CD4-positive, alpha-beta T cell treated with Interleukin-4 for 1 hour (primary cell): ENCODE measurements at regions not wholly inside any gene's neighbourhood (a gene's known extent, or its start where the extent isn't known, plus 50 kb on each side); places are given as distances from the start of the nearest gene placed in this dataset.

Experiments used
- DNase-seq, 2 donors: peaks; one replicate each; pipeline ENCODE4 v3.0.0-alpha.2; 2020 to 2022

DNA sequence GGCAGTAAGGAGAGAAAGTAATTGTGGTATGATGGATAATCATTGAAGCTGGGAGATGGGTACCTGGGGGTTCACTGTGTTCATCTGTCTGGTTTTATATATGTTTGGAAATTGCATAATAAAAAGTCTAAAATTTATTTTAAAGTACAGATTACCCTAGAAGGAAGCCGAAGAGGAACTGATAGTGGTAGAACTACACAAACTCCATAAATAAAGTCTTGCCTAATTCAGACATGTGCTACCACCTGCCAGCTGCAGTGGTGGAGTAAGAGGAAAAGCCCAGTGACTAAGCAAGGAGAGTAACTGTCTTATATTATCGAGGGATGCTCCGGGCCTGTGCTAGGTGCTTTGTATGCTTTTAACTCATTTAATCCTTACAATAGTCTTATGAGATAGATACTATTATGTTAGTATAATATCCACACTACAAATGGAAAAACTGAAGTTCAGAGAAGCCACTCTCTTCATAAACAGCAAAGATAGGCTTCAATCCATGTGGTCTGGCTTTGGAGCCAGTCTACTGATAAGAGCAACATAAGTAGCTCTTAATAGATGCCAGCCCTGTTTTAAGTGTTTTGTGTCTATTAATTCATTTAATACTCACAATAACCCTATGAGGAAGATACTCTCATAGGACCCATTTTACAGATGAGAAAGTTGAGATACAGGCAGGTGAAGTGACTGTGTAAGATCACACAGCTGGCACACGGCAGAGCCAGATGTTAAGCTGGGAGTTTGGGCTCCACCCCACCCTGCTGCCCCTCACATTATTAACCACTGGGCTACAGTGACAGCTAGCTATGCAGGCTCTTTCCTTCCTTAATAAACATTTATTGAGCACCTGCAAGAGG is 56.8 kb upstream of the HNRNPU start:
- peak in 1 of 2 donors; percentile 38 for DNase-seq

DNA sequence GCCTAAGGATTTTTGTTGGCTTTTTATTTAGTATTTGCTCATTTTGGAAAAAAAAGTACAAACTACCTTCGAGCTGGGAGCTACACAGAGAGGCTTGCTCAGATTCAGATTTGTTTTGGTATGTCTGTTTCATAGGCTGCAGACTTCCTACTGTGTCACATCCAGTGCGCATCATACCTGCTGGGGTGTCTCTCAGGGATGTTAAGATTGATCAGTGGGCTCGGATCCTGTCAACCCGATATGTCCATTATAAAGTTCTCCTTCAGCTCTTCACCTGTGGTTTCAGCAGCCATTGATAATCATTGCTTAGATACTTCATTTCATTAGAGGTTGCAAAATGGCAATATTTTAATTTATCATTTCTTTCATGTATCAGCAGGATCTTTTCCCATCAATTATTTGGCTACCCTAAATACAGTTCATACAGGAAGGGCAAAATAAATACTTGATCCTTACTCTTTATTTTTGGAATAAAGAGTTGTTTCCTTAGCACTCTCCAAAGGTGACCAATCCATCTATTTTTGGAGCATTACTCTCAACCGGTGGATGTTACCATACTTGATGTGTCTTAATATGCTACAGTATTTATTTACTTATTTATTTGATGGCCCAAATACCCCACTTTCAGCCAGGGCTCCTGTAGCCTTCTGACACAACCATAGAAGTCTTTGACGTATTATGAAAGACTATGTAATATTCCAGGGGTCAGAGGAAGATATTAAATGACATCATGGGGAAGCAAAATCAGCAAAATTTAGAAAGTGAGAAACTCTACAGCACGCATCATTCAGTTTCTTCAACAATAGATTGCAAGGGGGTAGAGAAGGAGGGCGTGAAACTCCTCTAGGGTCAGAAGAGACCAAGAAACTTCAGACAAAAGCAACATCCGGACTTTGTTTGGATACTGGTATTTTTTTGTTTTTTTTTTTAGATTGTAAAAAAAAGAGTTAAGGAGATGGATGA is 55.3 kb upstream of the HNRNPU start:
- DNase-seq, result no peak

DNA sequence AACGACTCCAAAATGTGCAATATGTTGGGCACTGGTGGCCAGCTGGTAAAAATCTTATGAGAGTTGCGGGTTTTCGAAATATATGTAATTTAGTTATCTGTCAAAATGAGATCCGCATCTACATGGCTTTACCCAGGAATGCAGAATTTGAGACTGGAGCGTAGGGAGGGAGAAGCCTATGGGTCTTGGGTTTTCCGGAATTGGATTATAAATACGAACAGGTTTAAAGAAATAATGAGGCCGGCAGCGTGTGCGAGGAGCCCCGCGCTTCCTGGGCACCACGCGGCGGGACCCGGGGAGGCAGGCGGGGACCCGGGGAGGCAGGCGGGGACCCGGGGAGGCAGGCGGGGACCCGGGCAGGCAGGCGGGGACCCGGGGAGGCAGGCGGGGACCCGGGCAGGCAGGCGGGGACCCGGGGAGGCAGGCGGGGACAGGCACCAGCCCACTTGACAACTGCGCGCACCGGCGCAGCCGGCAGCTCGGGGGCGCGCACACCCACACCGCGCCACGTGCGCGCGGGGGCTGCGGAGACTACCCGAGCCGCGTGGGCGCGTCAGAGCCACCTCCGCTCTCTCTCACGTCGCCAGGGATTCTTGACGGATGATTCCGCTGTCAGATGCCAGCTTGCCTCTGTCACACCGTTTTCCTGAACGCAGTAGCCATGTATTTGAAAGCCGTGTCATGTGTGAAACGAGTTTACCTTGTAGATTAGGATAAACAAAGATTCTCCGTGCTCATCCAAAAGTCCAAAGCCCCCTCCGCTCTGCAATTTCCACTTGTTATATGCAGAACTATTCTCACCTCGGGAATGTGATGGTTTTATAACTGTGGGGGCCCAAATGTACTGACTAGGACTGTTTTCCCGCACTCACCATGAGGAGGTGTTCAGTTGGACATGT is 54.3 kb upstream of the HNRNPU start:
- peak; percentile 74 to 82 for DNase-seq

DNA sequence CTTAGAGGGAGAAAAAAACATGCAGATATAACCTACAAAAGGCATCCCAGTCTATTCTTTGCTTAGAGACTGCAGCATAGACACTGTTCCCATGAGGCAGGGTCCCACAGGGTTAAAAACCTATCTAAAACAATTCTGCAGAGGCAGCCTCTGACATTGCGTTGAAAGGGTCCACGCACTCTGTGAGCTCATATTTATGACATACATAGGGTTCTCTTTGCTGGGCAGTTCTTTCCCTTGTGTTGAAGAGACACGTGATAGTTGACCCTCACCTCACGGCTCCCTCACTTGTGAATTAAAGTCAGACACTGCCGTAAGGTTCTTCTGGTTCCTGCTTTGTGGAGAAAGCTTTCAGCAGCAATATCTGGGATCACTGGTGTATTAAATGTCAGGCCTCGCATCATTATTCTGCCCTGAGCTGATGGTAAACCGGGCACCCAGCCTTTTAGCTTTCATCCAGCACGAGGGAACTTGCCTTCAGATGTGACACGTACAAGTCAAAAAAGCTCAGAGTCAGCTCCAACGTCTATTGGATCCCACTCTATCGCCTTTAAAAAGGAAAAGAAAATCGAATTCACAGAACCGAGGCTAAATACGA is 52.8 kb upstream of the HNRNPU start:
- no peak for DNase-seq

DNA sequence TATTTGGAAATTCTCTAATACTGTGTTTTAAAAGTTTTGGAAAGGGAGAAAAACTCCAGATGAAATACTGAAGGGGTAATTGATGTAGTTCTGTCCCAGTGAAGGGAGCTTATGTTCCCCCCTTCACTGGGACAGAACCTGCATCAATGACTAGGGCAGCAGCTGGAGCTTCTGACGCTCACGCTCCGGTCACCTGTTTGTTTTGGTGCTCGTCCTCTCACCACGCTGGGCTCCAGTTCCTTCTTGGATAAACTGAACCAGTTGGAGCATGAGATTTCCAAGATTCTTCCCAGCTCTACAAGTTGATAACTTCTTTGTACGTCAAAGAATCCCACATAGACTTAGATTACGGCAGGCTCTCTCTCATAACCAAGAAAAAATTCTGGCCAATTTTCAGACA is 51.4 kb upstream of the HNRNPU start:
- no peak for DNase-seq

DNA sequence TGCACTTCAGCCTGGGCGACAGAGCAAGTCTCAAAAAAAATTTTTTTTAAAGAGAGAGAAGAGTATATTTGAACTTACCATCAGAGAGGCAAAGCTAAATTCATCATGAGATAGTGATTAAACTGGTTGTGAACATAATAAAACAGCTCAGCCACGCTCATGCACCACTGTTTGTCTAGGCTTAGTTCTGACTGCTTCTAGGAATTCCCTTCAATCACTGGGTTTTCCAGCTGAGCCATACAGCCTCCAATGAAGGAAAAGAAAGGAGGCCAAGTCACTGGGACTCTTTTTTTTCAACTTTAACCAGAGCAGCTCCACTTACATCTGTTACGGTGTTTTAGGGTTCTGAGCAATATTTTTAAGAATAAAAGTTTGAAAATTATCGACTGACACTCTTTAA is 50.4 kb upstream of the HNRNPU start:
- DNase-seq, result no peak
